Upper lobe of left lung (tissue), 6 donors: ENCODE measurements at regions not wholly inside any gene's neighbourhood (a gene's known extent, or its start where the extent isn't known, plus 50 kb on each side); places are given as distances from the start of the nearest gene placed in this dataset.

Experiments used
- ATAC-seq, 2 donors: fragments of 200-7000 bp; cut with Tn5 transposase; one replicate each; pipeline ENCODE4 v1.9.1; 2022; ENCODE audit warnings: mild to moderate bottlenecking in 2 of 2, moderate library complexity in 2 of 2; ENCODE audit not compliant: low FRiP score in 2 of 2
- DNase-seq, 2 donors: peaks; one replicate each; pipeline ENCODE4 v3.0.0-alpha.2; 2019 to 2020
- H3K27ac ChIP-seq, 4 donors: fragments of 200-600 bp; sonication (generic); one replicate each; pipeline ENCODE4 v1.5.1; 2016 to 2019
- H3K27me3 ChIP-seq, 4 donors: fragments of 200-600 bp; sonication (generic); one replicate each; pipeline ENCODE4 v1.5.1; 2017 to 2019
- H3K36me3 ChIP-seq, 4 donors: fragments of 200-600 bp; sonication (generic); one replicate each; pipeline ENCODE4 v1.5.1; 2016 to 2019
- H3K4me1 ChIP-seq, 4 donors: fragments of 200-600 bp; sonication (generic); one replicate each; pipeline ENCODE4 v1.5.1; 2018 to 2019
- H3K4me3 ChIP-seq, 4 donors: fragments of 200-600 bp; sonication (generic); one replicate each; pipeline ENCODE4 v1.5.1; 2017 to 2019; ENCODE audit warnings: mild to moderate bottlenecking in 2 of 4, moderate library complexity in 1 of 4
- H3K9me3 ChIP-seq, 4 donors: fragments of 200-600 bp; sonication (generic); one replicate each; pipeline ENCODE4 v1.5.1; 2018 to 2019
- EP300 ChIP-seq, 4 donors: sonication (generic); formaldehyde crosslinking; IDR thresholded peaks; one replicate each; pipeline ENCODE4 v1.5.1; 2017; ENCODE audit warnings: antibody characterized with exemption in 4 of 4, control low read depth in 2 of 4
- POLR2A ChIP-seq, 4 donors: fragments of 450-650 bp; IDR thresholded peaks; one replicate each; pipeline ENCODE4 v1.5.1; 2016 to 2017; ENCODE audit warnings: antibody characterized with exemption in 4 of 4, mild to moderate bottlenecking in 2 of 4
- POLR2AphosphoS5 ChIP-seq, 2 donors: sonication (generic); formaldehyde crosslinking; IDR thresholded peaks; one replicate each; pipeline ENCODE4 v1.5.1; 2017; ENCODE audit warnings: antibody characterized with exemption in 2 of 2
- WGBS, 2 donors: methylation state at CpG; one replicate each; pipeline ENCODE4 v1.1.5; 2017 to 2018; 5-methylcytosine and 5-hydroxymethylcytosine counted together
- TF ChIP-seq, protein P1 (sequence below), 6 experiments: fragments of 450-650 bp in 4 of 6; fragments of 200-600 bp in 2 of 6; sonication (generic) in 2 of 6; IDR thresholded peaks; one replicate each; pipeline ENCODE4 v1.5.1; 2016 to 2019; ENCODE audit warnings: antibody characterized with exemption in 6 of 6
- donor health status: DM: no; HTN: no; CAD: no; lungs with moderate emphysema.
- donor health status: DM: no; HTN: yes; CAD: no; lungs with severe emphysema.

GRCh38 chr5:138661291-138661960 lies 86.2 kb upstream of the HSPA9 start:
- Histone ChIP-seq H3K4me3 (no peak overlapping the region), H3K4me1 (peaks cover 0 to 7% (median 6%) of the 10 kb centered on the region in 4 donors), H3K27me3 (no peaks in the 10 kb centered on the region), H3K9me3 (no peaks in the 10 kb centered on the region), H3K36me3 (no peaks in the 10 kb centered on the region), H3K27ac (no peak overlapping the region)
- DNase-seq (no peak), ATAC-seq (no peak)
- TF ChIP-seq, protein P1, sequence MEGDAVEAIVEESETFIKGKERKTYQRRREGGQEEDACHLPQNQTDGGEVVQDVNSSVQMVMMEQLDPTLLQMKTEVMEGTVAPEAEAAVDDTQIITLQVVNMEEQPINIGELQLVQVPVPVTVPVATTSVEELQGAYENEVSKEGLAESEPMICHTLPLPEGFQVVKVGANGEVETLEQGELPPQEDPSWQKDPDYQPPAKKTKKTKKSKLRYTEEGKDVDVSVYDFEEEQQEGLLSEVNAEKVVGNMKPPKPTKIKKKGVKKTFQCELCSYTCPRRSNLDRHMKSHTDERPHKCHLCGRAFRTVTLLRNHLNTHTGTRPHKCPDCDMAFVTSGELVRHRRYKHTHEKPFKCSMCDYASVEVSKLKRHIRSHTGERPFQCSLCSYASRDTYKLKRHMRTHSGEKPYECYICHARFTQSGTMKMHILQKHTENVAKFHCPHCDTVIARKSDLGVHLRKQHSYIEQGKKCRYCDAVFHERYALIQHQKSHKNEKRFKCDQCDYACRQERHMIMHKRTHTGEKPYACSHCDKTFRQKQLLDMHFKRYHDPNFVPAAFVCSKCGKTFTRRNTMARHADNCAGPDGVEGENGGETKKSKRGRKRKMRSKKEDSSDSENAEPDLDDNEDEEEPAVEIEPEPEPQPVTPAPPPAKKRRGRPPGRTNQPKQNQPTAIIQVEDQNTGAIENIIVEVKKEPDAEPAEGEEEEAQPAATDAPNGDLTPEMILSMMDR (IDR thresholded peaks at IDR 0.05): no peak
- TF ChIP-seq POLR2AphosphoS5 (IDR thresholded peaks at IDR 0.05): no peak
- no peak for TF ChIP-seq POLR2A (IDR thresholded peaks at IDR 0.05)
- TF ChIP-seq EP300 (IDR thresholded peaks at IDR 0.05): no peak
- 82 to 84% methylated on average over 13 to 19 of the region's 19 CpGs for WGBS, 2 donors

GRCh38 chr5:138660051-138660572 lies 84.9 kb upstream of the HSPA9 start:
- Histone ChIP-seq H3K4me3 (no peak overlapping the region), H3K9me3 (no peaks in the 10 kb centered on the region), H3K27me3 (no peaks in the 10 kb centered on the region), H3K4me1 (peaks cover 0 to 7% (median 2%) of the 10 kb centered on the region in 4 donors), H3K36me3 (no peaks in the 10 kb centered on the region), H3K27ac (no peak overlapping the region)
- no peak for DNase-seq
- 56 to 72% methylated on average over 4 of the region's 4 CpGs for WGBS, 2 donors
- TF ChIP-seq EP300 (IDR thresholded peaks at IDR 0.05): no peak
- TF ChIP-seq, protein P1 (IDR thresholded peaks at IDR 0.05): no peak
- TF ChIP-seq POLR2A (IDR thresholded peaks at IDR 0.05): no peak
- TF ChIP-seq POLR2AphosphoS5 (IDR thresholded peaks at IDR 0.05): no peak
- ATAC-seq: no peak

DNA sequence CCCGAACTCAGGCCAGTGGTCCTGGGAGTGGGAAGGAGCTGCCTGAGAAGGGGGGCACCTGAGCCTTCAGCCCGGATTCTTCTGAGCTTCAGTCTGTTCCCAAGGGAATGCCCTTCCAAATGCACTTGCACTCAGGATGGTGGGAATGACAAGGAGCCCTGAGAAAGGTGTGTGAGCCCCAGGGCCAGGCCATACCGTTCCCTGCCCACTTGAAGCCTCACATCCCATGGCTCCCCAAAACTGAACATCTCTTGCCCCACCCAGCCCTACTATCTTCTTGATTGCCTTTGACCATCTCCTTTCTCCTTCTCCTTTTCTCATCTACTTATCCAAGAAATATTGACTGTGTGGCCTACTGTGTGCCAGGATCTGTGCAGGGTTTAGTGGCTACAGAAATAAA lies 84.4 kb upstream of the HSPA9 start:
- no peak for ATAC-seq
- H3K27me3 ChIP-seq: no peaks in the 10 kb centered on the region
- peaks cover 0 to 11% (median 2%) of the 10 kb centered on the region in 4 donors for H3K4me1 ChIP-seq
- TF ChIP-seq POLR2A (IDR thresholded peaks at IDR 0.05) (no peak), POLR2AphosphoS5 (IDR thresholded peaks at IDR 0.05) (no peak), EP300 (IDR thresholded peaks at IDR 0.05) (no peak)
- TF ChIP-seq, protein P1 (IDR thresholded peaks at IDR 0.05): no peak
- H3K27ac ChIP-seq: no peak overlapping the region
- no peaks in the 10 kb centered on the region for H3K9me3 ChIP-seq
- no peaks in the 10 kb centered on the region for H3K36me3 ChIP-seq
- H3K4me3 ChIP-seq: no peak overlapping the region
- 84 to 90% methylated on average over 3 of the region's 3 CpGs for WGBS, 2 donors
- no peak for DNase-seq

DNA sequence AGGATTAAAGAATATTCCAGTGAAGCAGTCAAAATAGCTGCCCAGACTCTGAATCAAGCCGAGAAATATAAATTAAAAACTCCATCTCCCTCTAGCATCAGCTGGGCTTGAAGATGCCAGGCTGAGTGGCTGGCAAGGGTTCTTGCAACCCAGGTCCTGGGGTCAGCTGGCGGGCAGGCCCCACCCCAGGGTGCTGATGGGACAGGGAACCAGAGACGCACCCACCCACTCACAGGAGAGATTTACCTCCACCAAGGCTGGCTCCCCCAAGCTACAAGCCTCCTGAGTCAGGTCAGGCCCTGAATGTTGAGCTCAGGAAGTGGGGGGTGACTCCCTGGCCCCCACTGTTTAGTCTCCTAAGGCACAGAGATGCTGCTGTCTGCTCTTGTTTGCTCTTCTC lies 83.9 kb upstream of the HSPA9 start:
- TF ChIP-seq EP300 (IDR thresholded peaks at IDR 0.05): no peak
- TF ChIP-seq POLR2A (IDR thresholded peaks at IDR 0.05): no peak
- TF ChIP-seq, protein P1 (IDR thresholded peaks at IDR 0.05): no peak
- TF ChIP-seq POLR2AphosphoS5 (IDR thresholded peaks at IDR 0.05): no peak
- Histone ChIP-seq H3K27me3 (no peaks in the 10 kb centered on the region), H3K4me1 (peaks cover 0 to 12% (median 2%) of the 10 kb centered on the region in 4 donors), H3K27ac (no peak overlapping the region), H3K9me3 (no peaks in the 10 kb centered on the region), H3K4me3 (no peak overlapping the region), H3K36me3 (no peaks in the 10 kb centered on the region)
- WGBS, 2 donors: 81 to 92% methylated on average over 3 of the region's 3 CpGs
- no peak for DNase-seq
- ATAC-seq: no peak

- H3K36me3 ChIP-seq: no peaks in the 10 kb centered on the region
- no peak overlapping the region for H3K4me3 ChIP-seq
- WGBS, 2 donors: 77 to 90% methylated on average over 3 to 6 of the region's 6 CpGs
- no peak for DNase-seq
- no peak overlapping the region for H3K27ac ChIP-seq
- no peaks in the 10 kb centered on the region for H3K9me3 ChIP-seq
- ATAC-seq: no peak
- peaks cover 0 to 12% (median 2%) of the 10 kb centered on the region in 4 donors for H3K4me1 ChIP-seq
- TF ChIP-seq EP300 (IDR thresholded peaks at IDR 0.05) (no peak), POLR2A (IDR thresholded peaks at IDR 0.05) (no peak), POLR2AphosphoS5 (IDR thresholded peaks at IDR 0.05) (no peak)
- TF ChIP-seq, protein P1 (IDR thresholded peaks at IDR 0.05): no peak
- no peaks in the 10 kb centered on the region for H3K27me3 ChIP-seq
Observed at GRCh38 chr5:138658676-138659075, 83.5 kb upstream of the HSPA9 start.
